B cell (primary cell): ENCODE measurements at regions not wholly inside any gene's neighbourhood (a gene's known extent, or its start where the extent isn't known, plus 50 kb on each side); places are given as distances from the start of the nearest gene placed in this dataset.
"Not testable (repeated sequence)": the region's sequence is repeated elsewhere in the genome, so short reads cannot be mapped to it uniquely, and the experiment has no call there.

Source experiments
- ATAC-seq: fragments of 200-7000 bp; cut with Tn5 transposase; one replicate; pipeline ENCODE4 v1.10.0; 2021; ENCODE audit warnings: low read depth, mild to moderate bottlenecking, moderate number of reproducible peaks, moderate library complexity
- CTCF ChIA-PET: fragments of 350-600 bp; sonication (Branson Sonifier 250); formaldehyde crosslinking; loops from one replicate; lab custom pipeline; 2021; ENCODE audit warnings: antibody characterized with exemption, inconsistent platforms; lab: Charles Lee
- POLR2A ChIA-PET: fragments of 350-600 bp; sonication (Branson Sonifier 250); formaldehyde crosslinking; loops from one replicate; lab custom pipeline; 2021; ENCODE audit warnings: antibody characterized with exemption; lab: Charles Lee
- DNase-seq: peaks from one replicate; pipeline ENCODE4 v3.0.0; 2013
- H2AFZ ChIP-seq: 2 replicates; pipeline ENCODE4 v1.6.1; 2012; ENCODE audit warnings: mild to moderate bottlenecking, low read depth, low read length; ENCODE audit not compliant: insufficient read depth, poor library complexity, severe bottlenecking
- H3K27ac ChIP-seq, 2 donors: 1 replicate in 1 of 2; 2 replicates in 1 of 2; pipeline ENCODE4 v1.5.1; 2012 to 2013; ENCODE audit warnings: low read length in 2 of 2, mild to moderate bottlenecking in 2 of 2, moderate library complexity in 1 of 2
- H3K27me3 ChIP-seq, 4 experiments: fragments of 200-600 bp in 1 of 4; sonication (generic) in 1 of 4; replicated peaks in 1 of 4; 1 replicate in 2 of 4; 2 replicates in 2 of 4; pipeline versions ENCODE4 v1.6.1 to v1.7.0; 2013 to 2016; ENCODE audit warnings: low read length in 3 of 4, mild to moderate bottlenecking in 2 of 4, mixed read lengths in 1 of 4, moderate library complexity in 1 of 4; ENCODE audit not compliant: insufficient read depth in 4 of 4, control insufficient read depth in 3 of 4; ENCODE audit errors: control extremely low read depth in 1 of 4
- H3K36me3 ChIP-seq, 2 experiments: replicated peaks in 1 of 2; 1 replicate in 1 of 2; 2 replicates in 1 of 2; pipeline versions ENCODE4 v1.6.1 to v1.7.1; 2013; ENCODE audit warnings: low read length in 1 of 2; ENCODE audit not compliant: insufficient read depth in 2 of 2, control insufficient read depth in 1 of 2; ENCODE audit errors: control extremely low read depth in 1 of 2, extremely low read depth in 1 of 2
- H3K4me1 ChIP-seq, 2 donors: fragments of 200-600 bp in 1 of 2; sonication (generic) in 1 of 2; 1 replicate in 1 of 2; 2 replicates in 1 of 2; pipeline versions ENCODE4 v1.5.1 to v1.6.1; 2013 to 2017; ENCODE audit warnings: low read length in 2 of 2; ENCODE audit not compliant: control insufficient read depth in 2 of 2, insufficient read depth in 2 of 2
- H3K4me2 ChIP-seq: replicated peaks from 2 replicates; pipeline ENCODE3; 2012; ENCODE audit warnings: mild to moderate bottlenecking, low read depth, low read length; ENCODE audit not compliant: poor library complexity, severe bottlenecking
- H3K4me3 ChIP-seq, 5 experiments: fragments of 200-600 bp in 1 of 5; sonication (generic) in 1 of 5; 1 replicate in 3 of 5; 2 replicates in 2 of 5; pipeline versions ENCODE4 v1.5.1 to v1.7.0; 2011 to 2016; ENCODE audit warnings: low read length in 4 of 5, mild to moderate bottlenecking in 4 of 5, low read depth in 2 of 5, control low read depth in 1 of 5, moderate library complexity in 1 of 5; ENCODE audit not compliant: insufficient read depth in 1 of 5; ENCODE audit errors: control extremely low read depth in 1 of 5, extremely low read depth in 1 of 5
- H3K79me2 ChIP-seq: fragments of 200-600 bp; sonication (generic); one replicate; pipeline ENCODE4 v1.6.0; 2016; ENCODE audit warnings: low read length; ENCODE audit not compliant: control insufficient read depth, insufficient read depth
- H3K9ac ChIP-seq: fragments of 200-600 bp; sonication (generic); 2 replicates; pipeline ENCODE4 v1.6.1; 2017; ENCODE audit warnings: mild to moderate bottlenecking, low read length, moderate library complexity
- H3K9me3 ChIP-seq, 3 donors: one replicate each; pipeline versions ENCODE4 v1.6.1 to v1.7.1; 2013; ENCODE audit warnings: low read length in 2 of 3; ENCODE audit not compliant: control insufficient read depth in 2 of 3, insufficient read depth in 1 of 3; ENCODE audit errors: control extremely low read depth in 1 of 3
- H4K20me1 ChIP-seq: 2 replicates; pipeline ENCODE4 v1.6.0; 2012; ENCODE audit warnings: mild to moderate bottlenecking, low read length; ENCODE audit not compliant: insufficient read depth, control insufficient read depth, poor library complexity, severe bottlenecking
- H3K27ac Mint-ChIP-seq: one replicate; pipeline ENCODE4 v1.8.0; 2021; ENCODE audit warnings: mixed read lengths
- H3K27me3 Mint-ChIP-seq: one replicate; pipeline ENCODE4 v1.8.0; 2021; ENCODE audit warnings: mixed read lengths
- H3K4me1 Mint-ChIP-seq: one replicate; pipeline ENCODE4 v1.8.0; 2021; ENCODE audit warnings: mixed read lengths
- H3K4me3 Mint-ChIP-seq: one replicate; pipeline ENCODE4 v1.8.0; 2021; ENCODE audit warnings: mixed read lengths
- H3K9me3 Mint-ChIP-seq: one replicate; pipeline ENCODE4 v1.8.0; 2022; ENCODE audit warnings: mixed read lengths; ENCODE audit not compliant: insufficient read depth
- EZH2 ChIP-seq: IDR thresholded peaks from 2 replicates; pipeline ENCODE4 v1.6.1; 2012; ENCODE audit warnings: borderline replicate concordance, low read depth, mild to moderate bottlenecking, moderate library complexity, low read length; ENCODE audit not compliant: insufficient read depth, poor library complexity, severe bottlenecking
- WGBS: methylation state at CpG from one replicate; pipeline ENCODE4 v1.1.5; 2013; ENCODE audit warnings: missing lambda C conversion rate; ENCODE audit not compliant: insufficient coverage; 5-methylcytosine and 5-hydroxymethylcytosine counted together
- intact Hi-C: fragments of 100-400 bp; cut with micrococcal nuclease; formaldehyde crosslinking; loops from one replicate; pipeline ENCODE4 v1.10.0; 2022
- TF ChIP-seq, protein P1 (sequence below): fragments of 200-600 bp; IDR thresholded peaks from one replicate; pipeline ENCODE4 v1.8.0; 2022; ENCODE audit warnings: antibody characterized with exemption, mild to moderate bottlenecking

DNA sequence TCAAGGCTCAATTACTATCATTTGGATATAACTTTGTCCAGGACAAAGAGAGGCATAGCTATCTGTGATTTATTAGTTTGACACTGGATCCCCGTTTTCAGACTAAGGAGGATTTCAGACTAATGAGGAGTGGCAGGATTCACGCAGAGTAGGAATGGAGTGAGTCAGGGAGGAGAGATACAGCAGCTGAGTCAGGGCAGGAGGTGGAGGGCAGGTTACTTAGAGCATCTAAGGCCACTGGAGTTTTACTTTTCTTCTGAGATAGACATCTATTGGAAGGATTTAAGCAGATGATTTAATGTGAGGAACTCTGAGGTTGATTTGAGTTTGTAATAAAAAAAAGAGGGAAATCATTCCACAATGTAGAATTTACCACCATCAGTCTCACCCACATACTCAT is 110.6 kb downstream of the RPIA start:
- CTCF ChIA-PET, H3K27me3 ChIP-seq: not testable (repeated sequence)

DNA sequence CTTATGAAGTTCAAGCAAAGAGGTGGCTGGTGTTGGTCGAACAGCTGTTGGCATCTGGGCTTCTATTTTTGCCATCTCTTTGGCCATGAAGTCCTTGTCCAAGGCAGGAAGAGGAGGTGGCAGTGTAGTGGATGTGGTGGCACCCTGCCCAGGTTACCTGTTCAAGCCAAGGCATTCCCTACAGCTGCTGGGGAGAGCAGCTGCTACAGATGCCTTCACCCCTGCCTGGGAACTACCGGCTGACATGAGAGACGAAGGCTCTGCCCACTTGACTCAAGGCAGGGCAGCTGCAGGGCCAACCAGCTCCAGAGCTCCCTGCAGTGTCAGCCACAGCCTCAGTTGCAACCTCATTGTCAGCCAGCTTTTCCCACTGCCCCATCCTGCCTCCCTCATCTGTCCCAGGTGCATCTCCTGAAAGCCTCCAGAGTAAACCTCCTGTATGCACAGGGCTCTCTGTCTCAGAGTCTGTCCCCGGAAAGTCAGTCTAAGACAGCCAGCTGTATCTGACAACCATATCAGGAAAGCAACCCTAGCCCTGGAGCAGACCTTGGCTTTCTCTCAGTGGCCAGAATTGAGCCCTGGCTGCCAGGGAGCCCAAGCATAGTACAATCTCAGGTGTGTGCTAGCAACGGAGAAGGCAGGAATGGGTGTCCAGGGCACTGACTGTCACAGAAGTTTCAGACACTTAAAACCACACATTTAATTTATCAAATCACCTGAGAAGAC is 115.9 kb downstream of the RPIA start:
- intact Hi-C loops = no loop called here
- Mint-ChIP-seq H3K4me1 (no peaks in the 10 kb centered on the region), H3K27me3 (no peaks in the 10 kb centered on the region), H3K4me3 (no peak overlapping the region), H3K27ac (no peak overlapping the region), H3K9me3 (no peaks in the 10 kb centered on the region)
- no peaks in the 10 kb centered on the region for H4K20me1 ChIP-seq
- CTCF ChIA-PET = no interaction called here
- TF ChIP-seq EZH2 = no peak
- TF ChIP-seq, protein P1, sequence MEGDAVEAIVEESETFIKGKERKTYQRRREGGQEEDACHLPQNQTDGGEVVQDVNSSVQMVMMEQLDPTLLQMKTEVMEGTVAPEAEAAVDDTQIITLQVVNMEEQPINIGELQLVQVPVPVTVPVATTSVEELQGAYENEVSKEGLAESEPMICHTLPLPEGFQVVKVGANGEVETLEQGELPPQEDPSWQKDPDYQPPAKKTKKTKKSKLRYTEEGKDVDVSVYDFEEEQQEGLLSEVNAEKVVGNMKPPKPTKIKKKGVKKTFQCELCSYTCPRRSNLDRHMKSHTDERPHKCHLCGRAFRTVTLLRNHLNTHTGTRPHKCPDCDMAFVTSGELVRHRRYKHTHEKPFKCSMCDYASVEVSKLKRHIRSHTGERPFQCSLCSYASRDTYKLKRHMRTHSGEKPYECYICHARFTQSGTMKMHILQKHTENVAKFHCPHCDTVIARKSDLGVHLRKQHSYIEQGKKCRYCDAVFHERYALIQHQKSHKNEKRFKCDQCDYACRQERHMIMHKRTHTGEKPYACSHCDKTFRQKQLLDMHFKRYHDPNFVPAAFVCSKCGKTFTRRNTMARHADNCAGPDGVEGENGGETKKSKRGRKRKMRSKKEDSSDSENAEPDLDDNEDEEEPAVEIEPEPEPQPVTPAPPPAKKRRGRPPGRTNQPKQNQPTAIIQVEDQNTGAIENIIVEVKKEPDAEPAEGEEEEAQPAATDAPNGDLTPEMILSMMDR = no peak
- H3K9ac ChIP-seq = no peak overlapping the region
- peaks cover 0 to 6% (median 0%) of the 10 kb centered on the region in 3 donors for H3K9me3 ChIP-seq
- no peaks in the 10 kb centered on the region for H3K27me3 ChIP-seq
- no peak overlapping the region for H3K4me2 ChIP-seq
- no peak overlapping the region for H3K4me3 ChIP-seq
- WGBS = 95% methylated on average over 4 of the region's 5 CpGs
- POLR2A ChIA-PET = interaction anchor here (0.6 kb wide), 1 partner anchor 51 kb away, joined by 5 read pairs; no protein-coding TSS in a partner anchor
- H3K79me2 ChIP-seq = no peaks in the 10 kb centered on the region
- DNase-seq (no peak), ATAC-seq (no peak)
- no peaks in the 10 kb centered on the region for H3K36me3 ChIP-seq
- no peak overlapping the region for H2AFZ ChIP-seq
- H3K4me1 ChIP-seq = no peaks in the 10 kb centered on the region
- H3K27ac ChIP-seq = no peak overlapping the region

More for the DNA sequence above, 110.6 kb downstream of the RPIA start:
- H3K36me3 ChIP-seq, H3K4me1 ChIP-seq, H3K9ac ChIP-seq, H3K9me3 ChIP-seq, intact Hi-C loops, H3K4me1 Mint-ChIP-seq, H2AFZ ChIP-seq, H3K4me3 ChIP-seq, H3K27me3 Mint-ChIP-seq, H3K27ac Mint-ChIP-seq, H4K20me1 ChIP-seq, H3K27ac ChIP-seq, H3K9me3 Mint-ChIP-seq, ATAC-seq, H3K4me3 Mint-ChIP-seq, POLR2A ChIA-PET, H3K79me2 ChIP-seq, H3K4me2 ChIP-seq, DNase-seq: not testable (repeated sequence)
- 95% methylated on average over 2 of the region's 2 CpGs for WGBS
